Mesendoderm (in vitro differentiated cells): ENCODE measurements at regions not wholly inside any gene's neighbourhood (a gene's known extent, or its start where the extent isn't known, plus 50 kb on each side); places are given as distances from the start of the nearest gene placed in this dataset.
"Not testable (repeated sequence)": the region's sequence is repeated elsewhere in the genome, so short reads cannot be mapped to it uniquely, and the experiment has no call there.

ENCODE experiments used
- DNase-seq: peaks from one replicate; pipeline ENCODE4 v3.0.0; 2013
- H2AK5ac ChIP-seq: 2 replicates; pipeline ENCODE4 v1.6.1; 2013; ENCODE audit warnings: low read length, inconsistent platforms
- H2BK120ac ChIP-seq: 2 replicates; pipeline ENCODE4 v1.6.1; 2013; ENCODE audit warnings: low read depth, mild to moderate bottlenecking, low read length, moderate library complexity, mixed read lengths
- H2BK15ac ChIP-seq: replicated peaks from 2 replicates; pipeline ENCODE4 v1.6.1; 2013; ENCODE audit warnings: low read depth, mild to moderate bottlenecking, moderate library complexity
- H2BK5ac ChIP-seq: 2 replicates; pipeline ENCODE4 v1.6.1; 2013; ENCODE audit warnings: low read length, inconsistent platforms
- H3K18ac ChIP-seq: 2 replicates; pipeline ENCODE4 v1.6.1; 2013; ENCODE audit warnings: mild to moderate bottlenecking, low read length, mixed read lengths
- H3K23ac ChIP-seq: one replicate; pipeline ENCODE4 v1.6.1; 2013; ENCODE audit warnings: low read length
- H3K27ac ChIP-seq: 2 replicates; pipeline ENCODE4 v1.5.1; 2013; ENCODE audit warnings: low read depth, mild to moderate bottlenecking, inconsistent platforms, low read length, moderate library complexity
- H3K27me3 ChIP-seq: 2 replicates; pipeline ENCODE4 v1.6.1; 2013; ENCODE audit warnings: low read length, control low read depth, mild to moderate bottlenecking, inconsistent platforms; ENCODE audit not compliant: insufficient read depth, poor library complexity
- H3K36me3 ChIP-seq: 2 replicates; pipeline ENCODE4 v1.6.1; 2013; ENCODE audit warnings: low read length, inconsistent platforms; ENCODE audit not compliant: control insufficient read depth, insufficient read depth
- H3K4ac ChIP-seq: one replicate; pipeline ENCODE4 v1.6.1; 2013; ENCODE audit warnings: low read depth, mild to moderate bottlenecking, low read length, moderate library complexity
- H3K4me1 ChIP-seq: 2 replicates; pipeline ENCODE4 v1.6.1; 2013; ENCODE audit warnings: low read depth, low read length, inconsistent platforms; ENCODE audit not compliant: control insufficient read depth
- H3K4me2 ChIP-seq: 2 replicates; pipeline ENCODE4 v1.6.1; 2013; ENCODE audit warnings: low read length
- H3K4me3 ChIP-seq: 2 replicates; pipeline ENCODE4 v1.5.1; 2013; ENCODE audit warnings: mild to moderate bottlenecking, low read length
- H3K56ac ChIP-seq: one replicate; pipeline ENCODE4 v1.6.1; 2013; ENCODE audit warnings: low read length
- H3K79me1 ChIP-seq: 2 replicates; pipeline ENCODE4 v1.6.1; 2013; ENCODE audit warnings: low read length, inconsistent platforms
- H3K79me2 ChIP-seq: 2 replicates; pipeline ENCODE4 v1.6.1; 2013; ENCODE audit warnings: mild to moderate bottlenecking, low read length; ENCODE audit not compliant: control insufficient read depth, insufficient read depth
- H3K9ac ChIP-seq: 2 replicates; pipeline ENCODE4 v1.6.1; 2013; ENCODE audit warnings: low read length, inconsistent platforms
- H4K5ac ChIP-seq: one replicate; pipeline ENCODE4 v1.6.1; 2013; ENCODE audit warnings: low read length
- H4K8ac ChIP-seq: one replicate; pipeline ENCODE4 v1.6.1; 2013; ENCODE audit warnings: low read depth, mild to moderate bottlenecking, control low read depth, low read length, moderate library complexity
- WGBS: extraction: QIAGEN DNeasy Blood & Tissue Kit; methylation state at CpG from one replicate; pipeline ENCODE4 v1.1.7; 2013; ENCODE audit warnings: low lambda C conversion rate, missing lambda C conversion rate; ENCODE audit not compliant: insufficient coverage; ENCODE audit errors: extremely low coverage; 5-methylcytosine and 5-hydroxymethylcytosine counted together

DNA sequence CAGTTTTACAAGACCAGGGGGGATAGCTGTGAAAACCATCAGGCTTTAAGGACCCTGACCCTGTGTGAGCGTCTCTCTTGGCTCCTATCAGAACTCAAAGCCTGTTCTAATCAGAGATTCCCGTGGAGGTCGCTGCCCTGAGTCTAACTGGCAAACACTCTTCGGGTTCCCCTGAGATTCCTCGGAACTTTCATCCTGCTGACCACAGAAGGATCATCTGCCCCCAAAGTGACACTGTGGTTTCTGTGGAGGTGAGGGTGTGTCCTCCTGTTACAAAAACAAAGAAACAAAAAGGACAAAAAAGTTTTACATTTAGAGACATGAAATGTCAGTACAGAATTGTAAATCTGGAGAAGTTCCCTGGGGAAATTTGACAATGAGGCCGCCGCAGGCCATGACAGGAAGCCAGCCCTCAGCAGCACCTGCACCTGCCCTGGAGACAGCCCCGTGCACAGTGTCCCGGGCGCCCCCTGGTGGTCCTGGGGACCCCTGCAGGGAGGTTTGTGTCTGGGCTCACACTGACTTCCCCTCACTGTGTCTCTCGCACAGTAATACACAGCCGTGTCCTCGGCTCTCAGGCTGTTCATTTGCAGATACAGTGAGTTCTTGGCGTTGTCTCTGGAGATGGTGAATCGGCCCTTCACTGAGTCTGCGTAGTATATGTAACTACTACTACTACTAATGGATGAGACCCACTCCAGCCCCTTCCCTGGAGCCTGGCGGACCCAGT lies 708.3 kb downstream of the TMEM121 start:
- H2BK15ac ChIP-seq, H2AK5ac ChIP-seq, H2BK120ac ChIP-seq, H3K79me2 ChIP-seq, H3K4ac ChIP-seq, H3K4me2 ChIP-seq, H3K9ac ChIP-seq, H3K27me3 ChIP-seq, H3K4me1 ChIP-seq, H3K18ac ChIP-seq, H3K36me3 ChIP-seq, DNase-seq, H3K23ac ChIP-seq, H3K56ac ChIP-seq, H4K8ac ChIP-seq, H3K4me3 ChIP-seq, H4K5ac ChIP-seq, H3K79me1 ChIP-seq, H3K27ac ChIP-seq, H2BK5ac ChIP-seq: not testable (repeated sequence)
- WGBS = no CpG with 5 or more reads among the region's 17 CpGs

- Histone ChIP-seq H2AK5ac (no peak overlapping the region), H3K79me2 (no peaks in the 10 kb centered on the region), H4K5ac (no peak overlapping the region), H2BK120ac (no peak overlapping the region), H3K27me3 (no peaks in the 10 kb centered on the region), H3K9ac (no peak overlapping the region), H3K36me3 (no peaks in the 10 kb centered on the region), H3K79me1 (no peaks in the 10 kb centered on the region), H2BK15ac (no peak overlapping the region), H4K8ac (no peak overlapping the region), H3K18ac (no peak overlapping the region), H3K4me3 (no peak overlapping the region), H3K27ac (no peak overlapping the region), H3K4me1 (no peaks in the 10 kb centered on the region), H3K23ac (no peak overlapping the region), H2BK5ac (no peak overlapping the region), H3K4ac (no peak overlapping the region), H3K56ac (no peak overlapping the region), H3K4me2 (no peak overlapping the region)
- WGBS = no CpG with 5 or more reads among the region's 10 CpGs
- no peak for DNase-seq
Measured at GRCh38 chr14:106235356-106236159, 709.2 kb downstream of the TMEM121 start.

DNA sequence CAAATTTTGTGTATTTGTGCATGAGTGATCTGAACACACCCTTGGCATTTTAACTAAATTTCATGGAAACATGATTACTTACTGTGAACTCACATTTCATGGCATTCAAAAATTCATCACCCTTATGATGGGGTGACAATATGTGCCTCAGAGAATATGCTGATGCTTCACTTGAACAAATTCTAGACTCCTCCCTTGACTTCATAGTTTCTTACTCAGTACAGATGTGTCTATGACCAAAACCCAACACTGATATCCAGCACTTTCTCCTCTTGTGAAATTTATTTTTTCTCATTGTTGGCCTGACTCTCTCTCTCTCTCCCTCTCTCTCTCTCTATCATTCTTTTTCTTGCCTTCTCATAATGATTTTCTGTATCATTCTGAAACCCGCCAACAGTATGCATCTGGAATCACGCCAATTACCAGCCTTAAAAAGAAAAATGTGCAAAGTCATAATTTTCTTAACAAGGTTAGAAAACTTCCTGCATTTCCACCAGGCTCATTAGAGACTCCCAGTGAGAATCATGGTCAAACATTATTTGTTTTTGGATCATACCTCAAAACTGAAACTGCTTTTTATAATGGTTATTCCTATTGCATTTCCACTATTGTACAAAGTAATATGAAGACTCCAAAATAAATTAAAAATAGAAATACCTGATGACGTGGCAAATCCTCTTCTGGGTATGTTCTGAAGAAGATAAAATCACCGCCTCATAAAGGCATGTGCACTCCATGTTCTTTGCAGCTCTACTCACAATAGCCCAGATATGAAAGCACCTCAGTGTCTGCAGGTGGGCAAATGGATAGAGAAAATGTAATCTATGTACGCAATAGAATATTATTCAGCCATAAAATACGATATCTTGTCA lies 722.2 kb downstream of the TMEM121 start:
- Histone ChIP-seq H3K23ac (no peak overlapping the region), H3K56ac (no peak overlapping the region), H2BK15ac (no peak overlapping the region), H3K79me2 (no peaks in the 10 kb centered on the region), H3K4me1 (no peaks in the 10 kb centered on the region), H3K4ac (no peak overlapping the region), H3K36me3 (no peaks in the 10 kb centered on the region), H2AK5ac (no peak overlapping the region), H3K4me2 (no peak overlapping the region), H3K27me3 (no peaks in the 10 kb centered on the region), H2BK120ac (no peak overlapping the region), H3K27ac (no peak overlapping the region), H2BK5ac (no peak overlapping the region), H3K79me1 (no peaks in the 10 kb centered on the region), H3K18ac (no peak overlapping the region), H4K5ac (no peak overlapping the region), H3K9ac (no peak overlapping the region), H3K4me3 (no peak overlapping the region), H4K8ac (no peak overlapping the region)
- no peak for DNase-seq
- no CpG with 5 or more reads among the region's 6 CpGs for WGBS

- not testable (repeated sequence) for H3K79me2 ChIP-seq, H3K27ac ChIP-seq, H2BK5ac ChIP-seq, H3K36me3 ChIP-seq, H2AK5ac ChIP-seq, H3K27me3 ChIP-seq, H4K8ac ChIP-seq, H3K4me3 ChIP-seq, H2BK120ac ChIP-seq, H3K4me1 ChIP-seq, H3K4me2 ChIP-seq, DNase-seq, H3K18ac ChIP-seq, H3K79me1 ChIP-seq, H3K9ac ChIP-seq, H3K23ac ChIP-seq, H4K5ac ChIP-seq, H2BK15ac ChIP-seq, H3K56ac ChIP-seq, H3K4ac ChIP-seq
- WGBS = no CpG with 5 or more reads among the region's 5 CpGs
Measured at GRCh38 chr14:106253995-106254394, 727.6 kb downstream of the TMEM121 start.

DNA sequence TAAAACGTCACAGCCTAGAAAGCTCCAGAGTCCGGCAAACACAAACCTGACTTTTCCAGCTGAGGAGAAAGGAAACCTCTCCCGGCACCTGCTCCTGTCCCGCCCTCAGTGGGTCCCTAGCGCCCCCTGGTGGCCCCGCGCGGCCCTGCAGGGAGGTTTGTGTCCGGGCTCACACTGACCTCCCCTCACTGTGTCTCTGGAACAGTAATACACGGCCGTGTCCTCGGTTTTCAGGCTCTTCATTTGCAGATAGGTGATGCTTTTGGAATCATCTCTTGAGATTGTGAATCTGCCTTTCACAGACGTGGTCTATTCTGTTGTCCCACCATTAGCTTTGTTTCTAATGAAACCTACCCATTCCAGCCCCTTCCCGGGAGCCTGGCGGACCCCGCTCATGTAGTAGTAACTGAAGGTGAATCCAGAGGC lies 731.2 kb downstream of the TMEM121 start:
- WGBS = no CpG with 5 or more reads among the region's 16 CpGs
- H3K18ac ChIP-seq, H4K5ac ChIP-seq: not testable (repeated sequence)

More for the DNA sequence above, 731.2 kb downstream of the TMEM121 start:
- H3K79me1 ChIP-seq, H3K23ac ChIP-seq, H3K56ac ChIP-seq, H2BK120ac ChIP-seq, H3K79me2 ChIP-seq, H3K27me3 ChIP-seq, H3K27ac ChIP-seq, DNase-seq, H3K36me3 ChIP-seq, H3K9ac ChIP-seq, H2AK5ac ChIP-seq, H3K4ac ChIP-seq, H4K8ac ChIP-seq, H2BK15ac ChIP-seq, H3K4me2 ChIP-seq, H3K4me1 ChIP-seq, H3K4me3 ChIP-seq, H2BK5ac ChIP-seq: not testable (repeated sequence)
